Mucosa of stomach (tissue), 1 donor: ENCODE measurements at regions not wholly inside any gene's neighbourhood (a gene's known extent, or its start where the extent isn't known, plus 50 kb on each side); places are given as distances from the start of the nearest gene placed in this dataset.

ENCODE experiments used
- H3K27me3 ChIP-seq: one replicate; pipeline ENCODE4 v1.7.0; 2013; ENCODE audit warnings: mild to moderate bottlenecking, low read length; ENCODE audit not compliant: control insufficient read depth, insufficient read depth
- H3K36me3 ChIP-seq: one replicate; pipeline ENCODE4 v1.7.0; 2013; ENCODE audit warnings: low read length; ENCODE audit not compliant: control insufficient read depth, insufficient read depth
- H3K4me1 ChIP-seq: one replicate; pipeline ENCODE4 v1.7.0; 2013; ENCODE audit warnings: mild to moderate bottlenecking, low read length; ENCODE audit not compliant: control insufficient read depth, insufficient read depth
- H3K4me3 ChIP-seq: one replicate; pipeline ENCODE4 v1.7.0; 2013; ENCODE audit warnings: low read length
- H3K9ac ChIP-seq: one replicate; pipeline ENCODE4 v1.7.0; 2013; ENCODE audit warnings: mild to moderate bottlenecking, low read length, moderate library complexity
- H3K9me3 ChIP-seq: one replicate; pipeline ENCODE4 v1.7.0; 2013; ENCODE audit warnings: mild to moderate bottlenecking, low read length, moderate library complexity; ENCODE audit not compliant: control insufficient read depth
- donor health status: Pancreatic carcinoma.

GRCh38 chr11:116557282-116557681 is 215.5 kb downstream of the BUD13 start:
- H3K9me3 ChIP-seq, result no peaks in the 10 kb centered on the region
- no peaks in the 10 kb centered on the region for H3K36me3 ChIP-seq
- H3K4me1 ChIP-seq, result no peaks in the 10 kb centered on the region
- peaks cover 2% of the 10 kb centered on the region for H3K27me3 ChIP-seq
- no peak overlapping the region for H3K4me3 ChIP-seq
- H3K9ac ChIP-seq, result no peak overlapping the region

GRCh38 chr11:116556483-116556882 is 216.3 kb downstream of the BUD13 start:
- no peaks in the 10 kb centered on the region for H3K4me1 ChIP-seq
- peaks cover 2% of the 10 kb centered on the region for H3K27me3 ChIP-seq
- no peak overlapping the region for H3K9ac ChIP-seq
- no peak overlapping the region for H3K4me3 ChIP-seq
- H3K9me3 ChIP-seq, result no peaks in the 10 kb centered on the region
- H3K36me3 ChIP-seq, result no peaks in the 10 kb centered on the region

- Histone ChIP-seq H3K36me3 (no peaks in the 10 kb centered on the region), H3K4me1 (no peaks in the 10 kb centered on the region), H3K4me3 (no peak overlapping the region), H3K9ac (no peak overlapping the region), H3K9me3 (no peaks in the 10 kb centered on the region), H3K27me3 (no peaks in the 10 kb centered on the region)
These were observed 219.3 kb downstream of the BUD13 start for GRCh38 chr11:116553482-116553881.

- no peak overlapping the region for H3K9ac ChIP-seq
- H3K4me1 ChIP-seq, result no peaks in the 10 kb centered on the region
- no peaks in the 10 kb centered on the region for H3K36me3 ChIP-seq
- H3K27me3 ChIP-seq, result no peaks in the 10 kb centered on the region
- no peak overlapping the region for H3K4me3 ChIP-seq
- no peaks in the 10 kb centered on the region for H3K9me3 ChIP-seq
These were observed 221.2 kb downstream of the BUD13 start for GRCh38 chr11:116551576-116551975.

- Histone ChIP-seq H3K4me3 (no peak overlapping the region), H3K27me3 (no peaks in the 10 kb centered on the region), H3K36me3 (no peaks in the 10 kb centered on the region), H3K9me3 (no peaks in the 10 kb centered on the region), H3K9ac (no peak overlapping the region), H3K4me1 (no peaks in the 10 kb centered on the region)
These were observed 224.5 kb downstream of the BUD13 start for GRCh38 chr11:116548256-116548655.

GRCh38 chr11:116547571-116547970 is 225.2 kb downstream of the BUD13 start:
- H3K4me3 ChIP-seq, result no peak overlapping the region
- no peaks in the 10 kb centered on the region for H3K27me3 ChIP-seq
- no peaks in the 10 kb centered on the region for H3K9me3 ChIP-seq
- no peak overlapping the region for H3K9ac ChIP-seq
- H3K4me1 ChIP-seq, result no peaks in the 10 kb centered on the region
- no peaks in the 10 kb centered on the region for H3K36me3 ChIP-seq

GRCh38 chr11:116545912-116546311 is 226.9 kb downstream of the BUD13 start:
- Histone ChIP-seq H3K36me3 (no peaks in the 10 kb centered on the region), H3K4me1 (no peaks in the 10 kb centered on the region), H3K9ac (no peak overlapping the region), H3K4me3 (no peak overlapping the region), H3K27me3 (no peaks in the 10 kb centered on the region), H3K9me3 (no peaks in the 10 kb centered on the region)

GRCh38 chr11:116544721-116545120 is 228.1 kb downstream of the BUD13 start:
- H3K36me3 ChIP-seq, result no peaks in the 10 kb centered on the region
- no peaks in the 10 kb centered on the region for H3K4me1 ChIP-seq
- no peaks in the 10 kb centered on the region for H3K9me3 ChIP-seq
- no peak overlapping the region for H3K4me3 ChIP-seq
- H3K9ac ChIP-seq, result no peak overlapping the region
- no peaks in the 10 kb centered on the region for H3K27me3 ChIP-seq

GRCh38 chr11:116543911-116544475 is 228.8 kb downstream of the BUD13 start:
- Histone ChIP-seq H3K36me3 (no peaks in the 10 kb centered on the region), H3K27me3 (no peaks in the 10 kb centered on the region), H3K4me1 (no peaks in the 10 kb centered on the region), H3K9me3 (no peaks in the 10 kb centered on the region), H3K9ac (no peak overlapping the region), H3K4me3 (no peak overlapping the region)

GRCh38 chr11:116543099-116543498 is 229.7 kb downstream of the BUD13 start:
- no peaks in the 10 kb centered on the region for H3K4me1 ChIP-seq
- no peaks in the 10 kb centered on the region for H3K9me3 ChIP-seq
- no peak overlapping the region for H3K9ac ChIP-seq
- no peak overlapping the region for H3K4me3 ChIP-seq
- H3K27me3 ChIP-seq, result no peaks in the 10 kb centered on the region
- no peaks in the 10 kb centered on the region for H3K36me3 ChIP-seq

GRCh38 chr11:116542406-116542805 is 230.4 kb downstream of the BUD13 start:
- no peak overlapping the region for H3K4me3 ChIP-seq
- no peaks in the 10 kb centered on the region for H3K36me3 ChIP-seq
- no peaks in the 10 kb centered on the region for H3K27me3 ChIP-seq
- no peaks in the 10 kb centered on the region for H3K4me1 ChIP-seq
- H3K9ac ChIP-seq, result no peak overlapping the region
- H3K9me3 ChIP-seq, result no peaks in the 10 kb centered on the region

GRCh38 chr11:116541460-116541859 is 231.3 kb downstream of the BUD13 start:
- Histone ChIP-seq H3K36me3 (no peaks in the 10 kb centered on the region), H3K4me3 (no peak overlapping the region), H3K9me3 (no peaks in the 10 kb centered on the region), H3K27me3 (peaks cover under 1% of the 10 kb centered on the region), H3K4me1 (no peaks in the 10 kb centered on the region), H3K9ac (no peak overlapping the region)
